Stimulated activated CD4-positive, alpha-beta T cell treated with anti-CD3 and anti-CD28 coated beads, Interleukin-4, amount 100 ng/mL, for 24 hours (primary cell): ENCODE measurements at regions not wholly inside any gene's neighbourhood (a gene's known extent, or its start where the extent isn't known, plus 50 kb on each side); places are given as distances from the start of the nearest gene placed in this dataset.

ENCODE experiments used
- DNase-seq: peaks from one replicate; pipeline ENCODE4 v3.0.0-alpha.2; 2020

- DNase-seq: no peak
These were observed 52.7 kb upstream of the PELI1 start for GRCh38 chr2:64196963-64197362.

- DNase-seq: no peak
These were observed 56.9 kb upstream of the PELI1 start for GRCh38 chr2:64201151-64201550.

GRCh38 chr2:64202206-64202845, 58.1 kb upstream of the PELI1 start:
- no peak for DNase-seq

- DNase-seq: no peak
These were observed 59.1 kb upstream of the PELI1 start for GRCh38 chr2:64203131-64203857.

GRCh38 chr2:64203858-64204632, 59.8 kb upstream of the PELI1 start:
- peak; percentile 66 for DNase-seq

- no peak for DNase-seq
These were observed 60.5 kb upstream of the PELI1 start for GRCh38 chr2:64204703-64205102.

- DNase-seq: no peak
These were observed 61.2 kb upstream of the PELI1 start for GRCh38 chr2:64205415-64205814.

GRCh38 chr2:64207573-64207972, 63.4 kb upstream of the PELI1 start:
- no peak for DNase-seq

GRCh38 chr2:64210816-64211215, 66.6 kb upstream of the PELI1 start:
- DNase-seq: no peak

GRCh38 chr2:64211276-64211921, 67.2 kb upstream of the PELI1 start:
- no peak for DNase-seq

- peak; percentile 30 for DNase-seq
These were observed 68.1 kb upstream of the PELI1 start for GRCh38 chr2:64212346-64212745.

- DNase-seq: peak; percentile 65
These were observed 68.6 kb upstream of the PELI1 start for GRCh38 chr2:64212801-64213321.

GRCh38 chr2:64213532-64214275, 69.5 kb upstream of the PELI1 start:
- DNase-seq: peak; percentile 28

- peak; percentile 59 for DNase-seq
These were observed 70.3 kb upstream of the PELI1 start for GRCh38 chr2:64214281-64215115.

- DNase-seq: no peak
These were observed 73.1 kb upstream of the PELI1 start for GRCh38 chr2:64217198-64217869.

GRCh38 chr2:64218137-64218802, 74.0 kb upstream of the PELI1 start:
- no peak for DNase-seq

- no peak for DNase-seq
These were observed 74.9 kb upstream of the PELI1 start for GRCh38 chr2:64219149-64219548.

- DNase-seq: no peak
These were observed 76.0 kb upstream of the PELI1 start for GRCh38 chr2:64220265-64220664.

- no peak for DNase-seq
These were observed 76.8 kb upstream of the PELI1 start for GRCh38 chr2:64220894-64221617.

- DNase-seq: no peak
These were observed 77.7 kb upstream of the PELI1 start for GRCh38 chr2:64221935-64222334.
